ENCODE measurements at regions not wholly inside any gene's neighbourhood (a gene's known extent, or its start where the extent isn't known, plus 50 kb on each side); places are given as distances from the start of the nearest gene placed in this dataset.

- no peaks in the 10 kb centered on the region for H3K36me3 ChIP-seq (ENCODE audit: control insufficient read depth, insufficient read depth, low read length)
- no peak for DNase-seq (ENCODE audit: extremely low read depth, insufficient read length)
- TF ChIP-seq CTCF (IDR thresholded peaks at IDR 0.05; ENCODE audit: insufficient read depth, low read length, poor library complexity, severe bottlenecking), result no peak
- no peaks in the 10 kb centered on the region; the same call in 1 of the 2 replicates for H3K27me3 ChIP-seq (replicated peaks; ENCODE audit: control insufficient read depth, insufficient read depth, low read length)
- no peak overlapping the region for H3K4me3 ChIP-seq (replicated peaks; ENCODE audit: low read depth, low read length)
Measured at GRCh38 chr3:194939949-194940770, 254.5 kb downstream of the FAM43A start.

- H3K27me3 ChIP-seq (replicated peaks; ENCODE audit: control insufficient read depth, insufficient read depth, low read length), result no peaks in the 10 kb centered on the region; the same call in 1 of the 2 replicates
- no peak for DNase-seq (ENCODE audit: extremely low read depth, insufficient read length)
- TF ChIP-seq CTCF (IDR thresholded peaks at IDR 0.05; ENCODE audit: insufficient read depth, low read length, poor library complexity, severe bottlenecking), result no peak
Measured at GRCh38 chr3:194941360-194941955, 255.8 kb downstream of the FAM43A start.

GRCh38 chr3:194941956-194942511, 256.4 kb downstream of the FAM43A start:
- TF ChIP-seq CTCF (IDR thresholded peaks at IDR 0.05; ENCODE audit: insufficient read depth, low read length, poor library complexity, severe bottlenecking), result no peak
- DNase-seq (ENCODE audit: extremely low read depth, insufficient read length), result no peak
- no peak overlapping the region for H3K4me3 ChIP-seq (replicated peaks; ENCODE audit: low read depth, low read length)
- no peaks in the 10 kb centered on the region for H3K36me3 ChIP-seq (ENCODE audit: control insufficient read depth, insufficient read depth, low read length)
- H3K27me3 ChIP-seq (replicated peaks; ENCODE audit: control insufficient read depth, insufficient read depth, low read length), result no peaks in the 10 kb centered on the region; the same call in 1 of the 2 replicates

More at GRCh38 chr3:194941360-194941955, 255.8 kb downstream of the FAM43A start:
- H3K4me3 ChIP-seq (replicated peaks; ENCODE audit: low read depth, low read length), result no peak overlapping the region
- no peaks in the 10 kb centered on the region for H3K36me3 ChIP-seq (ENCODE audit: control insufficient read depth, insufficient read depth, low read length)

- TF ChIP-seq CTCF (IDR thresholded peaks at IDR 0.05; ENCODE audit: insufficient read depth, low read length, poor library complexity, severe bottlenecking), result no peak
- no peak for DNase-seq (ENCODE audit: extremely low read depth, insufficient read length)
- no peak overlapping the region for H3K4me3 ChIP-seq (replicated peaks; ENCODE audit: low read depth, low read length)
- no peaks in the 10 kb centered on the region for H3K36me3 ChIP-seq (ENCODE audit: control insufficient read depth, insufficient read depth, low read length)
- no peaks in the 10 kb centered on the region for H3K27me3 ChIP-seq (replicated peaks; ENCODE audit: control insufficient read depth, insufficient read depth, low read length)
Measured at GRCh38 chr3:194944526-194944925, 258.8 kb downstream of the FAM43A start.

- no peak for TF ChIP-seq CTCF (IDR thresholded peaks at IDR 0.05; ENCODE audit: insufficient read depth, low read length, poor library complexity, severe bottlenecking)
- DNase-seq (ENCODE audit: extremely low read depth, insufficient read length), result no peak
- Histone ChIP-seq H3K27me3 (replicated peaks; ENCODE audit: control insufficient read depth, insufficient read depth, low read length) (no peaks in the 10 kb centered on the region), H3K4me3 (replicated peaks; ENCODE audit: low read depth, low read length) (no peak overlapping the region), H3K36me3 (ENCODE audit: control insufficient read depth, insufficient read depth, low read length) (no peaks in the 10 kb centered on the region)
Measured at GRCh38 chr3:194945508-194945907, 259.8 kb downstream of the FAM43A start.
